Liver (tissue), 3 donors: ENCODE measurements at regions not wholly inside any gene's neighbourhood (a gene's known extent, or its start where the extent isn't known, plus 50 kb on each side); places are given as distances from the start of the nearest gene placed in this dataset.

ENCODE experiments used
- CTCF ChIP-seq: fragments of 150-350 bp; IDR thresholded peaks from 2 replicates; pipeline ENCODE4 v1.5.1; 2017; ENCODE audit warnings: improper control_type of control experiment, low read depth, low read length; ENCODE audit not compliant: missing input control
- EGR1 ChIP-seq, 2 donors: IDR thresholded peaks; 2 replicates each; pipeline ENCODE4 v1.6.1; 2016 to 2018; ENCODE audit warnings: antibody characterized with exemption in 2 of 2, low read depth in 2 of 2
- FOXA1 ChIP-seq: IDR thresholded peaks from 2 replicates; pipeline ENCODE4 v1.6.1; 2016; ENCODE audit warnings: antibody characterized with exemption
- FOXA2 ChIP-seq: IDR thresholded peaks from 2 replicates; pipeline ENCODE4 v1.6.1; 2016; ENCODE audit warnings: antibody characterized with exemption
- GABPA ChIP-seq, 2 donors: IDR thresholded peaks in 1 of 2; conservative IDR thresholded peaks in 1 of 2; 2 replicates each; pipeline ENCODE4 v1.6.1; 2016; ENCODE audit warnings: antibody characterized with exemption in 2 of 2, mild to moderate bottlenecking in 1 of 2, moderate library complexity in 1 of 2
- HNF4A ChIP-seq, 2 donors: conservative IDR thresholded peaks; 2 replicates each; pipeline ENCODE4 v1.6.1; 2016; ENCODE audit warnings: antibody characterized with exemption in 2 of 2, mild to moderate bottlenecking in 2 of 2
- MAX ChIP-seq: IDR thresholded peaks from 2 replicates; pipeline ENCODE4 v1.6.1; 2016; ENCODE audit warnings: antibody characterized with exemption
- REST ChIP-seq: IDR thresholded peaks from 2 replicates; pipeline ENCODE4 v1.6.1; 2016; ENCODE audit warnings: antibody characterized with exemption, mild to moderate bottlenecking
- SP1 ChIP-seq: IDR thresholded peaks from 2 replicates; pipeline ENCODE4 v1.6.1; 2018; ENCODE audit warnings: antibody characterized with exemption, mild to moderate bottlenecking
- TAF1 ChIP-seq: conservative IDR thresholded peaks from 2 replicates; pipeline ENCODE4 v1.6.1; 2016; ENCODE audit warnings: antibody characterized with exemption, mild to moderate bottlenecking
- donor health status: healthy.
- donor health status: healthy.

GRCh38 chr6:30411515-30412207 lies 66.7 kb downstream of the RPP21 start:
- TF ChIP-seq SP1 (no peak), CTCF (peak; percentile 53), FOXA1 (no peak), HNF4A (conservative IDR thresholded peaks at IDR 0.05) (no peak), MAX (no peak), TAF1 (no peak), EGR1 (IDR thresholded peaks at IDR 0.05; ENCODE audit: low read depth in 2 of 2) (no peak), GABPA (IDR thresholded peaks at IDR 0.05 in 1 of 2, conservative IDR thresholded peaks at IDR 0.05 in 1 of 2) (no peak), REST (no peak), FOXA2 (no peak)
